ENCODE measurements at regions not wholly inside any gene's neighbourhood (a gene's known extent, or its start where the extent isn't known, plus 50 kb on each side); places are given as distances from the start of the nearest gene placed in this dataset.

- no peak for TF ChIP-seq CTCF (IDR thresholded peaks at IDR 0.05; ENCODE audit: poor library complexity, severe bottlenecking)
- no peak for TF ChIP-seq RAD21 (conservative IDR thresholded peaks at IDR 0.05)
- TF ChIP-seq SMC3 (conservative IDR thresholded peaks at IDR 0.05; ENCODE audit: poor library complexity) = no peak
- no peak for TF ChIP-seq POLR2AphosphoS5 (IDR thresholded peaks at IDR 0.05)
- TF ChIP-seq EZH2 (IDR thresholded peaks at IDR 0.05; ENCODE audit: borderline replicate concordance, insufficient read depth, low read length, poor library complexity, severe bottlenecking) = no peak
- TF ChIP-seq REST (IDR thresholded peaks at IDR 0.05; ENCODE audit: borderline replicate concordance) = no peak
- no peak for TF ChIP-seq TAF1 (IDR thresholded peaks at IDR 0.05; ENCODE audit: low read depth)
- TF ChIP-seq EP300 (conservative IDR thresholded peaks at IDR 0.05; ENCODE audit: poor library complexity, severe bottlenecking) = no peak
Observed at GRCh38 chr13:73900591-73900990, 233.6 kb downstream of the KLF12 start.

Data from neural cell (in vitro differentiated cells).